SK-N-SH (cell line): ENCODE measurements at regions not wholly inside any gene's neighbourhood (a gene's known extent, or its start where the extent isn't known, plus 50 kb on each side); places are given as distances from the start of the nearest gene placed in this dataset.

Experiments
- CTCF ChIA-PET: fragments of 300-600, 350-600 bp; formaldehyde crosslinking; extraction: SDS; loops from one replicate; lab custom pipeline; 2021; lab: Yijun Ruan, JAX
- POLR2A ChIA-PET: fragments of 350-600 bp; sonication (Branson Sonifier 250); formaldehyde crosslinking; extraction: SDS; loops from one replicate; lab custom pipeline; 2020; ENCODE audit warnings: antibody characterized with exemption, inconsistent platforms; lab: Yijun Ruan, JAX
- DNase-seq: peaks from one replicate; pipeline ENCODE4 v3.0.0; 2012
- H2AFZ ChIP-seq: fragments of 200-600 bp; sonication (generic); 2 replicates; pipeline ENCODE4 v1.8.1; 2016; ENCODE audit warnings: antibody characterized with exemption, mild to moderate bottlenecking, low read depth
- H3F3A ChIP-seq: fragments of 200-600 bp; sonication (generic); replicated peaks from 2 replicates; pipeline ENCODE3; 2016; ENCODE audit warnings: antibody characterized with exemption, mild to moderate bottlenecking; ENCODE audit not compliant: insufficient read depth
- H3K27ac ChIP-seq, 2 experiments: fragments of 200-500 bp in 1 of 2; fragments of 200-600 bp in 1 of 2; sonication (Bioruptor generic) in 1 of 2; sonication (generic), shearing (Covaris generic) in 1 of 2; 2 replicates each; pipeline versions ENCODE4 v1.5.1 to v1.6.1; 2014 to 2016; ENCODE audit warnings: low read depth in 2 of 2, inconsistent platforms in 1 of 2, low read length in 1 of 2, mild to moderate bottlenecking in 1 of 2, mixed read lengths in 1 of 2
- H3K27me3 ChIP-seq: fragments of 200-600 bp; sonication (generic), shearing (Covaris generic); 2 replicates; pipeline ENCODE4 v1.6.1; 2016; ENCODE audit warnings: mixed run types; ENCODE audit not compliant: insufficient read depth
- H3K36me3 ChIP-seq, 2 experiments: fragments of 200-500 bp in 1 of 2; fragments of 200-600 bp in 1 of 2; sonication (Bioruptor generic) in 1 of 2; sonication (generic) in 1 of 2; replicated peaks in 1 of 2; 2 replicates each; pipeline versions ENCODE3 to v1.5.1; 2014 to 2016; ENCODE audit warnings: low read length in 1 of 2, mild to moderate bottlenecking in 1 of 2; ENCODE audit not compliant: insufficient read depth in 2 of 2, control insufficient read depth in 1 of 2
- H3K4me1 ChIP-seq, 2 experiments: fragments of 200-500 bp in 1 of 2; fragments of 200-600 bp in 1 of 2; sonication (Bioruptor generic) in 1 of 2; sonication (generic), shearing (Covaris generic) in 1 of 2; 2 replicates each; pipeline versions ENCODE4 v1.5.1 to v1.6.1; 2014 to 2016; ENCODE audit warnings: low read depth in 1 of 2, low read length in 1 of 2, mixed run types in 1 of 2; ENCODE audit not compliant: insufficient read depth in 2 of 2, control insufficient read depth in 1 of 2
- H3K4me2 ChIP-seq: fragments of 200-600 bp; sonication (generic), shearing (Covaris generic); 2 replicates; pipeline ENCODE4 v1.6.1; 2017; ENCODE audit warnings: mixed run types
- H3K4me3 ChIP-seq, 2 experiments: fragments of 200-500 bp in 1 of 2; fragments of 200-600 bp in 1 of 2; sonication (Bioruptor generic) in 1 of 2; sonication (generic), shearing (Covaris generic) in 1 of 2; 2 replicates each; pipeline versions ENCODE4 v1.5.1 to v1.8.1; 2014 to 2016; ENCODE audit warnings: low read depth in 2 of 2, inconsistent platforms in 1 of 2, low read length in 1 of 2, mild to moderate bottlenecking in 1 of 2, mixed read lengths in 1 of 2, moderate library complexity in 1 of 2
- H3K79me2 ChIP-seq: fragments of 200-600 bp; sonication (generic); 2 replicates; pipeline ENCODE4 v1.8.1; 2017; ENCODE audit warnings: mild to moderate bottlenecking; ENCODE audit not compliant: insufficient read depth
- H3K9ac ChIP-seq: fragments of 200-600 bp; sonication (generic); 2 replicates; pipeline ENCODE4 v1.6.1; 2017; ENCODE audit warnings: mixed run types
- H3K9me2 ChIP-seq: fragments of 200-600 bp; sonication (generic); 2 replicates; pipeline ENCODE4 v1.6.1; 2017; ENCODE audit warnings: mixed run types
- H3K9me3 ChIP-seq: fragments of 200-600 bp; sonication (generic); 2 replicates; pipeline ENCODE4 v1.6.1; 2017; ENCODE audit warnings: mixed run types, mild to moderate bottlenecking, moderate library complexity
- H4K20me1 ChIP-seq: fragments of 200-600 bp; sonication (generic); 2 replicates; pipeline ENCODE4 v1.6.1; 2017; ENCODE audit warnings: mild to moderate bottlenecking, mixed run types; ENCODE audit not compliant: insufficient read depth
- CTCF ChIP-seq: fragments of 200-600 bp; sonication (generic); IDR thresholded peaks from 2 replicates; pipeline ENCODE4 v1.6.1; 2017; ENCODE audit warnings: antibody characterized with exemption, mild to moderate bottlenecking, moderate library complexity
- FOSL2 ChIP-seq: IDR thresholded peaks from 2 replicates; pipeline ENCODE4 v1.4.0; 2012; ENCODE audit warnings: low read depth, mild to moderate bottlenecking, moderate library complexity, borderline replicate concordance
- FOXM1 ChIP-seq: IDR thresholded peaks from 2 replicates; pipeline ENCODE4 v1.4.0; 2012; ENCODE audit warnings: low read depth, mild to moderate bottlenecking
- IRF3 ChIP-seq: fragments of 150-350 bp; IDR thresholded peaks from 2 replicates; pipeline ENCODE4 v1.6.1; 2016; ENCODE audit warnings: mild to moderate bottlenecking, low read depth, low read length
- JUND ChIP-seq: IDR thresholded peaks from 2 replicates; pipeline ENCODE4 v1.4.0; 2012
- MAX ChIP-seq: IDR thresholded peaks from 2 replicates; pipeline ENCODE4 v1.4.0; 2012; ENCODE audit warnings: low read depth
- MXI1 ChIP-seq: IDR thresholded peaks from 2 replicates; pipeline ENCODE4 v1.6.1; 2012; ENCODE audit warnings: mild to moderate bottlenecking, low read depth, low read length, improper control_type of control experiment
- NFIC ChIP-seq: IDR thresholded peaks from 2 replicates; pipeline ENCODE4 v1.4.0; 2012; ENCODE audit warnings: borderline replicate concordance
- NRF1 ChIP-seq: IDR thresholded peaks from 2 replicates; pipeline ENCODE4 v1.6.1; 2012; ENCODE audit warnings: low read depth, mild to moderate bottlenecking, low read length
- POLR2AphosphoS5 ChIP-seq: IDR thresholded peaks from 2 replicates; pipeline ENCODE4 v1.6.1; 2012; ENCODE audit warnings: low read depth, low read length
- RAD21 ChIP-seq: IDR thresholded peaks from 2 replicates; pipeline ENCODE4 v1.6.1; 2012; ENCODE audit warnings: mild to moderate bottlenecking, low read length
- RCOR1 ChIP-seq: fragments of 150-350 bp; IDR thresholded peaks from 2 replicates; pipeline ENCODE4 v1.6.1; 2017; ENCODE audit warnings: antibody characterized with exemption, low read length
- RFX5 ChIP-seq: IDR thresholded peaks from 2 replicates; pipeline ENCODE4 v1.6.1; 2012; ENCODE audit warnings: mild to moderate bottlenecking, improper control_type of control experiment, low read length
- SIN3A ChIP-seq: IDR thresholded peaks from 2 replicates; pipeline ENCODE4 v1.6.1; 2012; ENCODE audit warnings: low read depth, mild to moderate bottlenecking, low read length, moderate library complexity, borderline replicate concordance
- SMC3 ChIP-seq: IDR thresholded peaks from 2 replicates; pipeline ENCODE4 v1.6.1; 2012; ENCODE audit warnings: low read depth, low read length, improper control_type of control experiment
- TEAD4 ChIP-seq: IDR thresholded peaks from 2 replicates; pipeline ENCODE4 v1.4.0; 2012; ENCODE audit warnings: mild to moderate bottlenecking, borderline replicate concordance; ENCODE audit not compliant: insufficient read depth
- USF1 ChIP-seq: IDR thresholded peaks from 2 replicates; pipeline ENCODE4 v1.4.0; 2012; ENCODE audit warnings: low read depth, borderline replicate concordance
- USF2 ChIP-seq: fragments of 150-350 bp; IDR thresholded peaks from 2 replicates; pipeline ENCODE4 v1.6.1; 2017; ENCODE audit warnings: antibody characterized with exemption, low read length, low read depth, borderline replicate concordance
- WGBS: methylation state at CpG from one replicate; pipeline ENCODE4 v1.1.6; 2017; ENCODE audit warnings: low lambda C conversion rate; 5-methylcytosine and 5-hydroxymethylcytosine counted together

GRCh38 chr12:124393831-124394230, 98.9 kb downstream of the RFLNA start:
- Histone ChIP-seq H3K9me3 (no peaks in the 10 kb centered on the region), H3K4me1 (peaks cover 53 to 75% of the 10 kb centered on the region in 2 experiments), H3K9me2 (no peaks in the 10 kb centered on the region), H3K27me3 (no peaks in the 10 kb centered on the region), H2AFZ (no peak overlapping the region), H3K27ac (peak overlapping the region; percentile 89 to 95), H3F3A (peaks cover 46% of the 10 kb centered on the region), H3K4me2 (peak overlapping the region; percentile 73; the same call in 1 of the 2 replicates), H3K36me3 (peaks cover 14 to 30% of the 10 kb centered on the region in 2 experiments), H3K4me3 (no peak overlapping the region), H3K79me2 (peaks cover 40% of the 10 kb centered on the region; the same call in 1 of the 2 replicates), H4K20me1 (peaks cover 2% of the 10 kb centered on the region; the same call in 1 of the 2 replicates), H3K9ac (no peak overlapping the region; the same call in 1 of the 2 replicates)
- CTCF ChIA-PET: interaction anchor here (0.9 to 1.5 kb wide), 7 partner anchors 18 to 378 kb away, joined by 3 to 4 read pairs (median 3); no protein-coding TSS in a partner anchor
- DNase-seq: no peak
- 97% methylated on average over 11 of the region's 15 CpGs for WGBS
- no peak for TF ChIP-seq FOXM1
- no peak for TF ChIP-seq NRF1
- TF ChIP-seq JUND: no peak
- no peak for TF ChIP-seq MAX
- no peak for TF ChIP-seq USF2
- no peak for TF ChIP-seq RAD21
- no peak for TF ChIP-seq POLR2AphosphoS5
- POLR2A ChIA-PET: no interaction called here

GRCh38 chr12:124393414-124393790, 98.5 kb downstream of the RFLNA start:
- ChIA-PET POLR2A (interaction anchor here (1.0 to 1.1 kb wide), 4 partner anchors 23 to 90 kb away, joined by 3 read pairs; no protein-coding TSS in a partner anchor), CTCF (interaction anchor here (0.9 to 1.5 kb wide), 6 partner anchors 8 to 378 kb away, joined by 3 to 4 read pairs (median 3); no protein-coding TSS in a partner anchor)
- no peak for TF ChIP-seq SIN3A
- no peak for TF ChIP-seq RCOR1
- TF ChIP-seq SMC3: no peak
- TF ChIP-seq IRF3: no peak
- TF ChIP-seq FOSL2: no peak
- TF ChIP-seq CTCF: no peak
- TF ChIP-seq TEAD4: no peak
- no peak for TF ChIP-seq MXI1
- TF ChIP-seq USF1: no peak
- no peak for TF ChIP-seq NFIC
- no peak for TF ChIP-seq RFX5
- H3F3A ChIP-seq: peaks cover 46% of the 10 kb centered on the region
- H2AFZ ChIP-seq: no peak overlapping the region
- DNase-seq: no peak
- peak overlapping the region; percentile 73 for H3K4me2 ChIP-seq
- peaks cover 14 to 27% of the 10 kb centered on the region in 2 experiments for H3K36me3 ChIP-seq
- WGBS: 25% methylated on average over 3 of the region's 3 CpGs
- no peak overlapping the region for H3K4me3 ChIP-seq
- H3K9me3 ChIP-seq: no peaks in the 10 kb centered on the region
- H3K79me2 ChIP-seq: peaks cover 43% of the 10 kb centered on the region
- H3K27ac ChIP-seq: peak overlapping the region; percentile 89 to 95
- no peaks in the 10 kb centered on the region for H3K27me3 ChIP-seq
- no peaks in the 10 kb centered on the region for H3K9me2 ChIP-seq
- peak overlapping the region; percentile 6; the same call in 1 of the 2 replicates for H3K9ac ChIP-seq
- H4K20me1 ChIP-seq: no peaks in the 10 kb centered on the region; the same call in 1 of the 2 replicates
- H3K4me1 ChIP-seq: peaks cover 53 to 77% of the 10 kb centered on the region in 2 experiments
